Loucy (cell line): ENCODE measurements at regions not wholly inside any gene's neighbourhood (a gene's known extent, or its start where the extent isn't known, plus 50 kb on each side); places are given as distances from the start of the nearest gene placed in this dataset.

Source experiments
- H2AFZ ChIP-seq: fragments of 200-600 bp; sonication (generic); 2 replicates; pipeline ENCODE4 v1.6.0; 2016; ENCODE audit warnings: antibody characterized with exemption, mild to moderate bottlenecking, low read length, moderate library complexity
- H3F3A ChIP-seq: fragments of 200-600 bp; 2 replicates; pipeline ENCODE4 v1.6.0; 2016; ENCODE audit warnings: antibody characterized with exemption, low read depth, mild to moderate bottlenecking
- H3K27me3 ChIP-seq: fragments of 200-600 bp; sonication (generic); 2 replicates; pipeline ENCODE4 v1.6.1; 2014; ENCODE audit warnings: low read length, mild to moderate bottlenecking; ENCODE audit not compliant: insufficient read depth, poor library complexity, severe bottlenecking
- H3K36me3 ChIP-seq: fragments of 200-600 bp; sonication (generic); 2 replicates; pipeline ENCODE4 v1.6.1; 2016; ENCODE audit warnings: low read length; ENCODE audit not compliant: insufficient read depth
- H3K4me1 ChIP-seq: fragments of 200-600 bp; sonication (generic); 2 replicates; pipeline ENCODE4 v1.5.1; 2014; ENCODE audit warnings: low read length, mild to moderate bottlenecking; ENCODE audit not compliant: insufficient read depth, poor library complexity, severe bottlenecking
- H3K4me2 ChIP-seq: fragments of 200-600 bp; sonication (generic); 2 replicates; pipeline ENCODE4 v1.6.0; 2014; ENCODE audit warnings: antibody characterized with exemption, low read length, low read depth, mild to moderate bottlenecking; ENCODE audit not compliant: poor library complexity, severe bottlenecking
- H3K4me3 ChIP-seq: fragments of 200-600 bp; sonication (generic); 2 replicates; pipeline ENCODE4 v1.5.1; 2014; ENCODE audit warnings: low read length, mild to moderate bottlenecking, mixed read lengths; ENCODE audit not compliant: poor library complexity, severe bottlenecking
- H3K79me2 ChIP-seq: fragments of 200-600 bp; sonication (generic); 2 replicates; pipeline ENCODE4 v1.6.1; 2014; ENCODE audit warnings: low read length; ENCODE audit not compliant: insufficient read depth
- H3K9ac ChIP-seq: fragments of 200-600 bp; sonication (generic); 2 replicates; pipeline ENCODE4 v1.6.0; 2014; ENCODE audit warnings: mild to moderate bottlenecking, low read depth, low read length, moderate library complexity; ENCODE audit not compliant: poor library complexity, severe bottlenecking
- H3K9me2 ChIP-seq: fragments of 200-600 bp; sonication (generic); replicated peaks from 2 replicates; pipeline ENCODE4 v1.6.1; 2016; ENCODE audit warnings: low read depth, low read length, mixed read lengths
- H3K9me3 ChIP-seq: fragments of 200-600 bp; sonication (generic); 2 replicates; pipeline ENCODE4 v1.6.1; 2014; ENCODE audit warnings: mild to moderate bottlenecking, antibody characterized with exemption, low read length, low read depth; ENCODE audit not compliant: insufficient read depth
- H4K20me1 ChIP-seq: fragments of 200-600 bp; sonication (generic); 2 replicates; pipeline ENCODE4 v1.6.0; 2014; ENCODE audit warnings: antibody characterized with exemption, low read length, mild to moderate bottlenecking; ENCODE audit not compliant: insufficient read depth, poor library complexity, severe bottlenecking
- EZH2phosphoT487 ChIP-seq: fragments of 200-600 bp; IDR thresholded peaks from 2 replicates; pipeline ENCODE4 v1.6.1; 2018; ENCODE audit warnings: antibody characterized with exemption, mild to moderate bottlenecking, moderate library complexity, borderline replicate concordance
- TF ChIP-seq, protein P1 (sequence below): fragments of 200-600 bp; sonication (generic); conservative IDR thresholded peaks from 2 replicates; pipeline ENCODE4 v1.5.1; 2014; ENCODE audit warnings: mild to moderate bottlenecking, antibody characterized with exemption, low read length

- H3K4me1 ChIP-seq = no peaks in the 10 kb centered on the region
- no peak for TF ChIP-seq EZH2phosphoT487
- TF ChIP-seq, protein P1, sequence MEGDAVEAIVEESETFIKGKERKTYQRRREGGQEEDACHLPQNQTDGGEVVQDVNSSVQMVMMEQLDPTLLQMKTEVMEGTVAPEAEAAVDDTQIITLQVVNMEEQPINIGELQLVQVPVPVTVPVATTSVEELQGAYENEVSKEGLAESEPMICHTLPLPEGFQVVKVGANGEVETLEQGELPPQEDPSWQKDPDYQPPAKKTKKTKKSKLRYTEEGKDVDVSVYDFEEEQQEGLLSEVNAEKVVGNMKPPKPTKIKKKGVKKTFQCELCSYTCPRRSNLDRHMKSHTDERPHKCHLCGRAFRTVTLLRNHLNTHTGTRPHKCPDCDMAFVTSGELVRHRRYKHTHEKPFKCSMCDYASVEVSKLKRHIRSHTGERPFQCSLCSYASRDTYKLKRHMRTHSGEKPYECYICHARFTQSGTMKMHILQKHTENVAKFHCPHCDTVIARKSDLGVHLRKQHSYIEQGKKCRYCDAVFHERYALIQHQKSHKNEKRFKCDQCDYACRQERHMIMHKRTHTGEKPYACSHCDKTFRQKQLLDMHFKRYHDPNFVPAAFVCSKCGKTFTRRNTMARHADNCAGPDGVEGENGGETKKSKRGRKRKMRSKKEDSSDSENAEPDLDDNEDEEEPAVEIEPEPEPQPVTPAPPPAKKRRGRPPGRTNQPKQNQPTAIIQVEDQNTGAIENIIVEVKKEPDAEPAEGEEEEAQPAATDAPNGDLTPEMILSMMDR = no peak
- H3K36me3 ChIP-seq = no peaks in the 10 kb centered on the region
- H2AFZ ChIP-seq = no peak overlapping the region
- H4K20me1 ChIP-seq = no peaks in the 10 kb centered on the region
- H3K27me3 ChIP-seq = no peaks in the 10 kb centered on the region
- no peak overlapping the region for H3K4me3 ChIP-seq
- H3F3A ChIP-seq = no peaks in the 10 kb centered on the region
- H3K9me2 ChIP-seq = no peaks in the 10 kb centered on the region
- no peaks in the 10 kb centered on the region for H3K9me3 ChIP-seq
- H3K79me2 ChIP-seq = no peaks in the 10 kb centered on the region
- no peak overlapping the region for H3K4me2 ChIP-seq
- H3K9ac ChIP-seq = no peak overlapping the region
Measured at GRCh38 chr14:87005280-87005679, 987.7 kb downstream of the GALC start.

DNA sequence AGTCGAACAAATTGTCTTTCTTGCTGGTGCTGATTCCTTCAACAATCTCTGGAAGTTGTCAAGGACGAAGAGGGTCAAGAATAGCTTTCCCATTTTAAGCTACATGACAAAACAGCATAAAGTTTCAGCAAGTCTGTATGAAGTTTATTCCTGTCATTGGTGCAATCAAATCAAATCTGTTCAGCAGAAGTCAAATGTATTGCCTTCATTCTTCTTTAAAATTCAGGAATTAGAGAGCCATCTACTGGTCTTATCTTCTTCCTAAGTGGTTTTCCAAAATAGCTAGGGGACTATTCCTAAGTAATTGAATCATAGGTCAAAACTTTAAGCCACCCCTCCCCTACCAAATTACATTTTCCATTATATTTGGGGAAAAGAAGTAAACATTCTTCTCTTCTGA, 990.2 kb downstream of the GALC start:
- Histone ChIP-seq H2AFZ (no peak overlapping the region), H3F3A (no peaks in the 10 kb centered on the region), H3K36me3 (no peaks in the 10 kb centered on the region), H3K79me2 (no peaks in the 10 kb centered on the region), H3K4me1 (no peaks in the 10 kb centered on the region), H3K4me3 (no peak overlapping the region), H4K20me1 (no peaks in the 10 kb centered on the region), H3K9me2 (no peaks in the 10 kb centered on the region), H3K4me2 (no peak overlapping the region), H3K9ac (no peak overlapping the region), H3K27me3 (no peaks in the 10 kb centered on the region), H3K9me3 (no peaks in the 10 kb centered on the region)
- no peak for TF ChIP-seq EZH2phosphoT487
- TF ChIP-seq, protein P1 = no peak; the same call in 1 of the 2 replicates

GRCh38 chr14:87001333-87001732, 991.6 kb downstream of the GALC start:
- Histone ChIP-seq H2AFZ (no peak overlapping the region), H3K4me1 (no peaks in the 10 kb centered on the region)
- no peak for TF ChIP-seq EZH2phosphoT487
- TF ChIP-seq, protein P1 = no peak

More at GRCh38 chr14:87001333-87001732, 991.6 kb downstream of the GALC start:
- Histone ChIP-seq H3K4me3 (no peak overlapping the region), H4K20me1 (no peaks in the 10 kb centered on the region), H3K79me2 (no peaks in the 10 kb centered on the region), H3K9ac (no peak overlapping the region), H3K27me3 (no peaks in the 10 kb centered on the region), H3K9me2 (no peaks in the 10 kb centered on the region), H3F3A (no peaks in the 10 kb centered on the region), H3K4me2 (no peak overlapping the region), H3K36me3 (no peaks in the 10 kb centered on the region), H3K9me3 (no peaks in the 10 kb centered on the region)
